ENCODE measurements at regions not wholly inside any gene's neighbourhood (a gene's known extent, or its start where the extent isn't known, plus 50 kb on each side); places are given as distances from the start of the nearest gene placed in this dataset.

DNA sequence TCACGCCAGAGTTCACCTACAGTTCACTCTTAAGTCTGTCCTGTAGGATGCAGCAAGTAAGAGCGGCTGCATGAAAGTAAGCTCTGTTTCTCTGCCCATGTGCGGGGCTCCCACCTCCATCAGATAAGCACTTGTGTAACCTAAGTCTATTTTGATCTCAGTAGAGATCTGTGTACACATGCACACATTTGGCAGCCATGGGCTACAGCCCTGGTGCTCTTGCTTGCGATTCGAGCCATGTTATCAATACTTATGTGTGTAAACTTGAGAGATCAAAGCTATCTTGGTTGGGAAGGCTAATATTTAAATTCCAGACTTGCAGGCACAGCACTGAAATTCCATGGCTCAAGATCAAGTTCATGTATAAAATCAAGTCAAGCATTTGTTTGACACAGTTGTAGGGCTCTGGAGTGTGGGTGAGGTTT, 244.7 kb upstream of the FGGY start:
- no peak for DNase-seq (ENCODE audit: low read depth)

DNA sequence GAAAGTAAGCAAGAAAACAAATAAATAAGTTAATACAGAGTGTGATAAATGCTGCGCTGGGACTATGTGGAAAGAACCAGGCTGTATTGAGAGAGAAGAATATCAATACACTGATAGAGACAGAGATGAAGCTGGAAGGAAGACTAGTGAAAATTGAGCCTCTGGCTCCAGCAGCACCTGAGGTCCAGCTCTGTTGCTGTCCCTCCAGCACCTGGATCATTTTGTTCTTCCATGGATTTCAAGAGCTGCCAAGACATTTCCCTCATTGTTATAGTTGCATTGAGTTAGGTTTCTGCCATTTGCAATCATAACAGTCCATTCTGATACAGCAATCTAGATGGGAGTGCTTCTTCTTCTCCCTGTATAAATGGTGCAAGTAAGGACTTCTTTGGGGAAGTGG, 242.7 kb upstream of the FGGY start:
- no peak for DNase-seq (ENCODE audit: low read depth)

DNA sequence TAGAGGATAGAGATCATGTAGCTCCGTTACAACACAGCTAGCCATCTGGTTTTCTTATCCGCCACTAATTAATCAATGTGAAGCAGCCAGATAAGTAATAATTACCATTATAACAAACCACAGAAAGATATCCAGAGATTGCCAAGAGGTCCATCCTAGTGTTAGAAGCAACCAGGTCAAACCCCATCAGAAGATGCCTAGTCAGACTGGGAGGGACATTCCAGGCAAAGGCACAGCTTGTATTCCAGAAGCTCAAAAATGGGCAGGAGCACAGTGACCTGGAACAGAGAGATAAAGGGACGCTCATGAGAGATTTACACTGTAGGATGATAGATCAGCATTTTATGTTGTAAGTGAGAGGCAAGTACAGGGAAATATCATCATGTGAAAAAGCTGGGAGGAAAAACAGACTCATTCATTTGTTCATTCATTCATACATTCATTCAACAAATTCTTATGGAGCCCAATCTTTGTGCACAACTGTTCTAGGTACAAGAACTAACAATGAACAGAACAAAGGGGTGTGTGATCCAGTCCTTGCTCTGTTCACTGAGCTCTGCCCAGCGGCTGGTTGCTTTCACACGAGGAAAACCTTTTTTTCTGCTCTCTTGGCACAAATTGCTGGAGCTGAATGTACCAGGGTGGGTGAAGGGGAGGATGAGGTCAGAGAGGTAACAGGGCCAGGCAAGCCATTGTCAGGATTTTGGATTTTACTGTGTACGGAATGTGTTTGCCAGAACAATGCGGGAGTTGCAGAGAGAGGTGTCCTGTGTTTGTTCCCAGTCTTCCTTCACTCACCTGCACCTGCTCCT, 240.8 kb upstream of the FGGY start:
- no peak for DNase-seq (ENCODE audit: low read depth)

DNA sequence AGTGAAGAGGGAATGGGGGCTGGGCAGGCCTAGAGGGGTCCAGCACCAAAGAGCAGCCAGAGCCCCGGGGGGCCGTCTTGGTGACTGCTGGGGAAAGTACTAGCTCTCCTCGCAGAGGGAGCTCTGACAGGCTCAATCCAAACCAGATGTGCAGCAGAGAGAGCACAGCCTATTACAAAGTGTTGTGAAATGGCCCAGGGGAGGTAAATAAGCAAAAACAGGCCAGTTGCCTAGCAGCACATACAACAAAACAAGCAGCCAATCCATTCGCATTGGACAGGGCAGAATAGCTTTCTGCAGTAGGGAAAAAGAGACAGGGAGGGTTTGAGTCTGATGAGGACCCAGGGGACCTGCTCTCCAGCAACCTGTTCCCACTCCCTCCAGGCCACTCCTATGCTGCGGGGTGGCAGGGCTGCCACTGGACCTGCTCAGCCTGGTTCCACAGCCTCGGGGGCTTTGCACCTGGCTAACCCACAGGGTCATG, 239.6 kb upstream of the FGGY start:
- DNase-seq (ENCODE audit: low read depth) = peak; percentile 81

DNA sequence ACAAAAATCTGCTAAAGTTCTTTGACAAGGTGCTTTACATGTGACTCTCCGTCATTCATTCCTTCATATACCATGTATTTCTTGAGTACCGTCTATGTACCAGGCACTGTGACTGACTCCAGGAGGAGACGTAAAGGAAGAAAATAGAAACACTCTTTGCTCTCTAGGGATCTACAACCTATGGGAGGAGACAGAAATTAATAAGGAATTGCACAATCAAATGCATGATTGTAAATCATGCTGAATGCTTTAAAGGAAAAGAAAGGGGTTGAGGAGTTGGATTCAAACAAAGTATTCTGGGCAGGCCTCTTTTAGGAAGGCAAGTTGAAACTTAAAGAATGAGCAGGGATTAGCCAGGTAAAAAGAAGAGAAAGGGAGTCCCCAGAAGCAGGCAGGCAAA, 239.1 kb upstream of the FGGY start:
- no peak for DNase-seq (ENCODE audit: low read depth)

DNA sequence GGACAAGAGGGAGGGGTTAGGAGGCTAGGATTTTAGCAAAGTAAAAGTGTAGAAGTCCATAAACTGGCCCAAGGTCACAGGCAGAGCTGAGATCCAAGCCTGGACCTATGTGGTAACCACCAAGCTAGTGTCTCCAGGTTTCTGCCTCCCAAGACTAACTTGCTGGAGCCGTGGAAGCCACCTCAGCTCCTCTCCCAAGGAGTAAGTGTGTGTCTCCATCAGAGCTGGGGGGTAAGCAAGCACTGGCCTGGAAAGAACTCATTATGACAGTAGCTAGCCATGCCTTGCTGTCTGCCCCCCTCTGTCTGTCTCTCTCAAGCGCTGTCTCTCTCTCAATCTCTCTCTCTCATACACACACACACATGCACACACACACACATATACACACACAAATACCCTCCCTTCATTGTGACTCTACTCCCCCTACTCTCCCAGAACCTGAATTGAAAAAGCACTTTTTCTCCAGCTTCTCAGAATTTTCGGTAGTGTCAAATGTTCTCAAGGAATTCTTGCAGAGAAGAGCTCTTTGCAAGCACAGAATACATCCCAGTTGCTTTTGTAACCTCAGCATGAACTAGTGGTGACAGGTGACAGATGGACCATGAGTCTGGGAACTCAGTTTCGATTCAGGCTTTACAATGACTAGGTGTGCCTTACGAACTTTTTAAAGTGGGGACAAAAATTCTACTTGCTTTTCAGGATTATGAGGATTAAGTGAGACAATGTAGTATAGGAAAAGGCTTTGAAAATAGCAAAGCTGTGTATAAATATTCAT, 238.0 kb upstream of the FGGY start:
- no peak for DNase-seq (ENCODE audit: low read depth)

DNA sequence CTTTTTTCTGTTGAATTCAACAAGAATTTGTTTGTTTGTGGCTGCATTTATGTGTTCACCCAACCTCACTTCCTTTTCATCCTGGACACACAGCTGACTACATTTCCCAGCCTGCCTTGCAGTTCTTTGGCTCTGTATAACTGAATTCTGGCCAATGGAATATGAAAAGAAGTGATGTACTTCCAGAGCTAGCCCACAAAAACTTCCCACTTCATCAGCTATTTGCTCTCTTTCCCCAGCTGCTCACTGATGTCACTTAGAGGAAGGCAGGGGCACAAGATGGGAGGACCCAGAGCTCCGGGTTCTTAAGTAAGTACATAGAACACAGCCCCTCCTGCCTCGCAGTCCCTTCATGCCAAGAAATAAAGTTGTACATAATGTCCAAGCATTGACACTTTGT, 235.0 kb upstream of the FGGY start:
- DNase-seq (ENCODE audit: low read depth) = peak; percentile 96

DNA sequence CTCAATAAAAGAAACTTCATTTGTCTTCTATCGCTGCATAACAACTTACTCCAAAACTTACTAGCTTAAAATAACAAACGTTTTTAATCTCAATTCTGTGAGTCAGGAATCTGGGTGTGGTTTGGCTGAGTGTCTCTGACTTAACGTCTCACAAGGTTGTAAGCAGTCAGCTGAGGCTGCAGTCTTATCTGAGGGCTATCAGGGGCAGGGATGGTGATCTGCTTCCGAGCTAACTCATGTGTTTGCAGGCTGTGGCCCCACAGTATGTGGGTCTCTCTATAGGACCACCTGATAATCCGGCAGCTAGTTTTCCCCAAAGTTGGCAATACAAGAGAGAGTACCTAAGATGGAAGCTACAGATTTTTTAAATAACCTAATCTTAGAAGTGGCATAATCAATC, 234.2 kb upstream of the FGGY start:
- DNase-seq (ENCODE audit: low read depth) = peak; percentile 67

DNA sequence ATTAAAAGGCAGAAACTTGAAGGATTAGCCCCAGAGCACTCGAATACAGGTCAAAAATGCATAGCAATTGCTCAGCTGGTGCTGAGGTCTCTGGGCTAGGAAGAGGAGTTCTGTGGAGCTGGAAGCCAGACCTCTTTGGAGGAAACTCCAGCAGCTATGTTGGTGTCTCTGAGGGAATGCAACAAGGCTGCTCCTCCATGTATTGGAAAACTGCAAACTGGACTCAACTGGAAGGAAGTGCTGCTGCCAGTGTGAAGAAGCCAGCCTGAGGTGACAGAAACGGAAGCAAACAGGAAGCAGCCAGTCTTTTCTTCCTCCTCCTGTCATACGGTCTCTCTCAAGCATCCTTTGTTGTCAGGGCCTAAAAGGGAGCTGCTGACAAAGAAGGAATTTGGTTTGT, 233.4 kb upstream of the FGGY start:
- DNase-seq (ENCODE audit: low read depth) = no peak

DNA sequence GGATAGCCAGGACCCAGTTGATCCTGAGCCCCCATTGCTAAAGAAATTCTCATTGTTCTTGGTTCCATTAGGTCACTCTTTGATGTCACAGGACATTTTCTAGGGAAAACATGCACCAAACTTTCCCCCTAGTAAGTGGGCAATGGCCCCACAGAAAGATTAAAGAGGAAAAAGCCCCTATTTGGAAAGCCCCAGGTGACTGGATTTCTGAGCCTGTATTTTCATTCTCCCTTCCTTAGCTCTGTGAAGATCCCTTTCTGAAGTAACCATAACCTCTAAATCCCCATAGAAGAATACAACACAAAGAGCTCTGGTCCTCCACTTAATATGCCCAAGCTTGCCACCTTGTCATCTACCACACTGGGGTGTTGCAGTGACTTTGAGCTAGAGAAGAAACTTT, 232.3 kb upstream of the FGGY start:
- DNase-seq (ENCODE audit: low read depth) = no peak

DNA sequence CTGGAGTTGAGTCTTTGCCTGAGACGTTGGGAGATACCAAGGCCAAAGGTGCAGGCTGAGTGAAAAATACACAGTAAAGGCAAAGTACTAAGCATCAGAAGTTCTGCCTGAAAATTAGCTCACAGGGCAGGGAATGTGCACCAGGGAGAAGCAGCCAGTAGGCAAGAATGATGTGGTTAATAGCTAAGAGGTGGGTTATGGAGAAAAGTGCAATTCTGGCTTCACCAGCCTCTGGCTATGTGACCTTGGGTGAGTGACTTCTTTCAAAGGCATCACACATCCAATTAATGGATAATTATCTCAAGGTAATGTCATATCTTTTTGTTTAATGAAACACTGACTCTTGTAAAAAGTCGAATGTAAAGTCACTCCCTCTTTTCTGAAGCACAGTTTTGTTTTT, 230.7 kb upstream of the FGGY start:
- DNase-seq (ENCODE audit: low read depth) = no peak

DNA sequence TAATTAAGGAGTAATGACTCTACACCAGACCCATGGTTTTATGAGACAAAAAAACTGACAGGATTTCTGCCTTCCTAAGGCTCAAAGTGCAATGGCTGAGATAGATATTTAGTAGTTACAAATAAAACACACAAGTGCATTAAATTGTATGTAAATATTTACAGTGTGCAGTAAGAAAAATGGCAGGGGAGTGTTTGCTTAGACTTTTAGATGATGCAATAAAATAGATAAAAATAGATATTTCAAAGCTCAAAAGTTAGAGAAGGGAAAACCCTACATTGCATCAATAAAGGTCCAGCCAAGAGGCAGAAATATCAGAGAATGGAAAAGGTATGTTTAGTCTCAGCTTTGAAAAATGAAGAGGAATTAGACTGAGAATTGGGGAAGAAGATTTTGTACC, 226.3 kb upstream of the FGGY start:
- no peak for DNase-seq (ENCODE audit: low read depth)

DNA sequence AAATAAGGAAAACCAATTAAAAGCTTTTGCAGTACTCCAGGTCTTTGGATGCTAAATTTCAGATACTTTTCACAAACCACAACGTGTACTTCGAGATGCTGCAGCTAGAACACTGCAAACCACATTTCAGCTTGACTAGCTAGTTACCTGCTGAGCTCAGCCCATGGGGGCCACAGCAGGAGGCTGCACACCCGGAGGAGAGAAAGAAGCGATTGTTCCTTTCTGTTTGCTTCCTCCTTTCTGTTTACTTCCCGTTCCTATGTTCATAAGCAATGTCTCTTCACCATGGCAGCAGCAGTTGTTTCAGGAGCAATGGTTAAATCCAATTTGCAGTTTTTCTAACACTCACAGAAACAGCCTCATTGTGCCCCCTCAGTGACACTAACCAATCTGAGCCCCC, 225.6 kb upstream of the FGGY start:
- no peak for DNase-seq (ENCODE audit: low read depth)

DNA sequence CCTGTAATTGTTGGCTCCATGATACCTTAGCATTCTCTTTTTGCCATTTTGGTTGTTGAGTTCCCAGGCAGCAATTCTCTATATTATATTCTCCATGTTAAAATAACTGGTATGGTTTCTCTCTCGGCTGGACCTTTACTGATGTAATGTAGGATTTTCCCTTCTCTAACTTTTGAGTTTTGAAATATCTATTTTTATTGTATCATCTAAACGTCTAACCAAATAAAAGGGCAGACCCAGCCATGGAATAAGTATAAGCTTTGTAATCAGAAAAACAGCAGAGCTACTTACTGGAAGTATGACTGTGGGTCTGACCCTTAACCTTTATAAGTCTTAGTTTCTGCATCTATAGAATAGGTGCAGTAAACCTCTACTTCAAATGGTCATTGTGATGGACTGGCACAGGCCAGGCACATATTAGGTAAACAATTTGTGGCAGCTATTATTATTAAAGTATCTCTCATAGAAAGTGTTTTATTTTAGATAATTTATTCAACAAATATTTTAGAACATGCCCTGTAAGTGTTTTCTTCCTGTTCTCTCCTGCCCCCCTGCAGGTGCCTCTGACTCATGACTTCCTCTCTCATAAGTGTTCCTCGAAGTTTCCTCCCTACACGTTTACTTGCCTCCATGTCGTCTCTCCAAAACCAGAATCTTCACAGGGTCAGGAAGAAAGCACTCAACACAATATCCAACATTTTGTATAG, 224.9 kb upstream of the FGGY start:
- DNase-seq (ENCODE audit: low read depth) = no peak

DNA sequence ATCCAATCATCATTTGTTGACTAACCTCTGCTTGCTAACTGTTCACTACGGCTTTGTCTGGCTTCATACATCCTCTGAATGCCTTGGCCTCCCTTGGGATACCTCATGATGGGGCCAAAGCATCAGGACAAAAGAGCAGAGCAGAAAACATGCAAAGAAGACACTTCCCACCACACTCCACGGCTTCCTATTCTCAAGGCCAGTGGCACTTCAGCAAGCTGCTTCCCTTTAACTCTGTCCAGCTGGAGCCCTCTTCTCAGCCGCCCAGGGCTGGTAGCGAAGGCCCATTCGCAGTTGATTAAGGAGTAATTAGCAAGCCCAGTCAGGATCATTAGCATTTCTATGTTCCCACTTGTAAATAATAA, 224.3 kb upstream of the FGGY start:
- DNase-seq (ENCODE audit: low read depth) = no peak

DNA sequence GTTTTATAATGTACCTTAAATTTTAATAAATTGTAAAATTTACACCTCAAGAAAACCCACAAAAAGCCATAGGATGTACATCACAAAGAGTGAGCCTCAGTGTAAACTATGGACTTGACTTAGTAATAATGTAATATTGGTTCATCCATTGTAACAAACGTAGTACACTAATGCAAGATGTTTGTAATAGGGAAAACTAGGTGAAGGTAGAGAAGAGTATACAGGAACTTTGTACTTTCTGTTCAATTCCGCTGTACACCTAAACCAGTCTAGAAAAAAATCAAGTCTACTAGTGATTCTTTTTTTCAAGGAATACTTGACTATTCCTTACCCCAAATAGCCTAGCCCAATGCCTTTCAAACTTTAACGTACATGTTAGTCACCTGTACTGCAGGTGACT, 222.3 kb upstream of the FGGY start:
- DNase-seq (ENCODE audit: low read depth) = no peak

DNA sequence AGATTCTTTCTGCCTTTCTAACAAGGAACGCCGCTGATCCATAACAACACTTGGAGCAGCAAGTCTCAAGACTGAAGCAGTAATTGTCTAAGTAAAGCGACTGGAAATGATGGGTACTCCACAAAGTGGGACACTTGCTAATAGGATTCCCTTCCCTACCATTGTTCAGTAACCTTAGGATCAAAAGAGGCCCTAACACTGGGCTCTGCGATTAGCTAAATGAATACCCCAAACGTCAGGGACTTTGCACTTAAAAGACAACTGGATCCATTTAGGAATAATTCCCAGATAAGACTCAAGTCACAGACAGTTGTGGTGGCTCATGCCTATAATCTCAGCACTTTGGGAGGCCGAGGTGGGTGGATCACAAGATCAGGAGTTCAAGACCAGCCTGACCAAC, 221.9 kb upstream of the FGGY start:
- DNase-seq (ENCODE audit: low read depth) = no peak

DNA sequence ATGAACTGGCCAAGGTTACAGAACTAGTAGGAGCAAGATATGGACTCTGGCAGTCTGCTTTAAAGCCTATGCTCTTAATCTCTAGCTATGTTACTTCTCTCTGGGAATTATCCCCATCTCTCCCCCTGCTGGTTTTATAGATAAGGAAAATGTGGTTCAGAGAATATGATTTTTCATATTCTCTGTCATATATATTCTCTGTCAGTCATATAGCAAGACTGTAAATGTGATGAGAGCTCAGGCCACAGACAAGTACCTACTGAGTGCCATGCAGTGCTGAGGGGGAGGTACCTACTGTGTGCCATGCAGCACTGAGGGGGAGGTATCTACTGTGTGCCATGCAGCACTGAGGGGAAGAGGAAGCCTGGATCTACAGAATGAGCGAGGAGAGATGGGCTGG, 220.3 kb upstream of the FGGY start:
- peak; percentile 30 for DNase-seq (ENCODE audit: low read depth)

DNA sequence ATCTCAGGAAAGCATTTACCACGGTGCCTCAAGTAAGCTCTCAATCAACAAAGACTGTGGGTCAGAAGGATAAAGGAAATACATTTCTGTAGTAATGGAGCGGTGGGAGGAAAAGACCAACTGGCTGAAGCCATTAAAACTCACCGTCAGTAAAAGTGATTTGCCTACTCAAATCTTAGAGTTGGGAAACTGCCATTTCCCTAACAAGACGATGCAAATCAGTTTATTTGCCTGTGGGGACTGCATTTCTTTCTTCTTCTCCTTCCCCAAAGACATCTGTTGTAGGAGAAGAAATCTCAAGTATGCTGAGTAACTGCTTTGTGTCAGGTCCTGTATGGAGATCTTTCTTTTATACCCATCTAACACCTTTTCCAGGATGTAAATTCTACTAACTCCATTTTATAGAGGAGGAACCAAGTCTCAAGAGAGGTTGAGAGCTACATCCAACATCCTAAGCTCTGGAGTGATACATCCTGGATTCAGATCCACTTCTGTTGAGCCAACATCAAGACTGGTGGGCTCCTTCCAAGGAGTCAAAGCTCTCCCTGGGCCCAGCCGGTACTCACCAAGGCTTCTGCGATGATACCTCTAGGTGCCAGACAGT, 219.3 kb upstream of the FGGY start:
- no peak for DNase-seq (ENCODE audit: low read depth)

DNA sequence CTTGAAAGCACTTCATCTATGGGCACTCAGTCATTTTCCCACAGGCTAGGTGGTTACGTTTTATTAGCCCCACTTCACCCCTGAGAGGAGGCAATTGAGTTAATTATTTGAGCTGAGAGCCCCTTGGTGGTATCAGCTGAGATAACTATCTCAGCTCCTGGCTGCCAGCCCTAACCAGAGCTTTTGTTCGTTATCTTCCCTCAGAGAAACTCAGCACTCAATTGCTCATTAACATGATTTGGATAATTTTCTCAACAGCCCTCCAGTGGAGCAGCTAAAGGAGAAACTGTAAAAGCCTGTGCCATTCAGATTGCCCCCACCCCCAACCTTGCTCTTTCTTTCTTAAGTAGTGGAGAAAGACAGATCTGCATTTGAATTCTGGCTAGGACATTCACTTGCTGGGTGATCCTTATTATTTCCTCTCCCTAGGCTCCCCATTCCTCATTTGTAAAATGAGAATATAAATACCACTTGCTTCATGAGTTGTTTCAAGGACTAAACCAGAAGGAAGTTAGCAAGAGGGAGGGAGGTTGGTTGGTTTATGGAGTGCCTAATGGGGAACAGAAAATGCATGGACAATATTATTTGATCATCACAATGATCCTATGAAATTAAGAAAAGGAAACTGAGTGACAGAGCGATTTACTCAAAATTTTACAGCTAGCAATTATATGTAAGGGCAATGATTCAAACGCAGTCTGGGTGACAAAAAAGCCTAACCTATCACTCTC, 218.7 kb upstream of the FGGY start:
- no peak for DNase-seq (ENCODE audit: low read depth)

DNA sequence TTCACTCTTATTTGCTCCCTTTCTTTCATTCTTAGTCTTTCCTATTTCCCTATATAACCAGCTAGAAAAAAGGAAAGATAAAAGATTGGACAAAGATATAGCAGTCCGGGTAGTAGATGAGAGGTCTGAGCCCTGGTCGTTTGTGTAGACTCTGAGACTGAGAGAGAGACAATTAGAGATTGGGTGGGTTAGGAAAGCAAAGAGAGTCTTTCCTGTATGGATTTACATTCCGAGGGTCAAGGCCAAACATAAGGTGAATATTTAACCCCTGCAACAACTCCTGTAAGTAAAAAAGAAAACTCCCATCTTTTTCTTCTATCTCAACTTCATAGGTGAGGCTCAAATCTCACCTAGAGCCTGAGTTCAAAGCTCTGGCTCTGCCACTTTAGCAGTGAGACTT, 218.0 kb upstream of the FGGY start:
- DNase-seq (ENCODE audit: low read depth) = no peak

All from myocyte (in vitro differentiated cells).